Right lobe of liver (tissue), 6 donors: ENCODE measurements at regions not wholly inside any gene's neighbourhood (a gene's known extent, or its start where the extent isn't known, plus 50 kb on each side); places are given as distances from the start of the nearest gene placed in this dataset.

Source experiments
- ATAC-seq, 4 donors: fragments of 200-7000 bp; cut with Tn5 transposase; one replicate each; pipeline ENCODE4 v1.9.1; 2020; ENCODE audit warnings: mild to moderate bottlenecking in 4 of 4, moderate library complexity in 4 of 4
- DNase-seq, 3 donors: peaks; one replicate each; pipeline ENCODE4 v3.0.0-alpha.2; 2020
- H3K27ac ChIP-seq, 3 donors: fragments of 200-600 bp; one replicate each; pipeline ENCODE4 v1.8.0; 2022
- H3K27me3 ChIP-seq, 2 donors: fragments of 200-600 bp; one replicate each; pipeline ENCODE4 v1.8.0; 2022
- H3K36me3 ChIP-seq, 4 donors: fragments of 200-600 bp; sonication (generic) in 1 of 4; one replicate each; pipeline versions ENCODE4 v1.5.1 to v1.8.0; 2017 to 2022; ENCODE audit warnings: control low read depth in 1 of 4
- H3K4me1 ChIP-seq, 4 donors: fragments of 200-600 bp; sonication (generic) in 1 of 4; one replicate each; pipeline versions ENCODE4 v1.5.1 to v1.8.0; 2017 to 2022; ENCODE audit warnings: control low read depth in 1 of 4
- H3K4me3 ChIP-seq, 3 donors: fragments of 200-600 bp; one replicate each; pipeline ENCODE4 v1.8.0; 2022
- H3K9me3 ChIP-seq, 4 donors: fragments of 200-600 bp; sonication (generic) in 1 of 4; one replicate each; pipeline versions ENCODE4 v1.5.1 to v1.8.0; 2017 to 2022; ENCODE audit warnings: control low read depth in 1 of 4
- POLR2A ChIP-seq: fragments of 450-650 bp; IDR thresholded peaks from one replicate; pipeline ENCODE4 v1.6.1; 2017; ENCODE audit warnings: antibody characterized with exemption, mild to moderate bottlenecking
- WGBS: methylation state at CpG from one replicate; pipeline ENCODE4 v1.1.6; 2018; ENCODE audit warnings: low coverage, low lambda C conversion rate; ENCODE audit not compliant: insufficient coverage; ENCODE audit errors: missing lambda C conversion rate; 5-methylcytosine and 5-hydroxymethylcytosine counted together
- intact Hi-C, 2 donors: fragments of 100-400 bp; cut with DNase I; formaldehyde crosslinking; loops; one replicate each; pipeline versions ENCODE4 v1.11.2 to v1.14.1; 2022
- TF ChIP-seq, protein P1 (sequence below), 4 donors: fragments of 200-600 bp in 3 of 4; fragments of 450-650 bp in 1 of 4; IDR thresholded peaks; one replicate each; pipeline versions ENCODE4 v1.5.1 to v1.8.0; 2016 to 2022; ENCODE audit warnings: antibody characterized with exemption in 4 of 4, mild to moderate bottlenecking in 2 of 4
- donor health status: DM: no; HTN: yes; CAD: no.
- donor health status: DM: no; HTN: no; CAD: no.
- donor health status: DM: no; HTN: no; CAD: no.
- donor health status: DM: no; HTN: yes; CAD: no.
- donor health status: DM: no; HTN: yes; CAD: no.

DNA sequence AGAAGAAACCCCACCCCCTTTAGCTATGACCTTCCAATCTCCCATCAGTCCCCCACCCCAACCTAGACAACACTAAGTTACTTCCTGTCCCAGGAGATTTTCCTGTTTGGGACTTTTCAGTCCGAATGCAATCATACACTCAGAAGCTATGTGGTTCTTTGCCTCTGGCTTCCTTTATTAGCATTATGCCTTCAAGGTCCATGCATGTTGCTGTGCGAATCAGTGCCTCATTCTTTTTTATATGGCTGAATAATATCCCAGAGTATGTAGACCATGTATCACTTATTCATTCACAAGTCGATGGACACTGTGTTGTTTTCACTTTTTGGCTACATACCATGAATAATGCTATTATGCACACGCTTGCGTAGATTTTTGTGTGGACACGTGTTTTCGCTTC is 292.1 kb upstream of the HDAC4 start:
- H3K27ac ChIP-seq: no peak overlapping the region
- H3K4me1 ChIP-seq: no peaks in the 10 kb centered on the region
- no peak for TF ChIP-seq POLR2A
- TF ChIP-seq, protein P1, sequence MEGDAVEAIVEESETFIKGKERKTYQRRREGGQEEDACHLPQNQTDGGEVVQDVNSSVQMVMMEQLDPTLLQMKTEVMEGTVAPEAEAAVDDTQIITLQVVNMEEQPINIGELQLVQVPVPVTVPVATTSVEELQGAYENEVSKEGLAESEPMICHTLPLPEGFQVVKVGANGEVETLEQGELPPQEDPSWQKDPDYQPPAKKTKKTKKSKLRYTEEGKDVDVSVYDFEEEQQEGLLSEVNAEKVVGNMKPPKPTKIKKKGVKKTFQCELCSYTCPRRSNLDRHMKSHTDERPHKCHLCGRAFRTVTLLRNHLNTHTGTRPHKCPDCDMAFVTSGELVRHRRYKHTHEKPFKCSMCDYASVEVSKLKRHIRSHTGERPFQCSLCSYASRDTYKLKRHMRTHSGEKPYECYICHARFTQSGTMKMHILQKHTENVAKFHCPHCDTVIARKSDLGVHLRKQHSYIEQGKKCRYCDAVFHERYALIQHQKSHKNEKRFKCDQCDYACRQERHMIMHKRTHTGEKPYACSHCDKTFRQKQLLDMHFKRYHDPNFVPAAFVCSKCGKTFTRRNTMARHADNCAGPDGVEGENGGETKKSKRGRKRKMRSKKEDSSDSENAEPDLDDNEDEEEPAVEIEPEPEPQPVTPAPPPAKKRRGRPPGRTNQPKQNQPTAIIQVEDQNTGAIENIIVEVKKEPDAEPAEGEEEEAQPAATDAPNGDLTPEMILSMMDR (IDR thresholded peaks at IDR 0.05): no peak
- H3K9me3 ChIP-seq: no peaks in the 10 kb centered on the region
- ATAC-seq: no peak
- DNase-seq: no peak
- intact Hi-C loops: no loop called here
- no peaks in the 10 kb centered on the region for H3K27me3 ChIP-seq
- WGBS: 72% methylated on average over 7 of the region's 7 CpGs
- no peak overlapping the region for H3K4me3 ChIP-seq
- no peaks in the 10 kb centered on the region for H3K36me3 ChIP-seq

DNA sequence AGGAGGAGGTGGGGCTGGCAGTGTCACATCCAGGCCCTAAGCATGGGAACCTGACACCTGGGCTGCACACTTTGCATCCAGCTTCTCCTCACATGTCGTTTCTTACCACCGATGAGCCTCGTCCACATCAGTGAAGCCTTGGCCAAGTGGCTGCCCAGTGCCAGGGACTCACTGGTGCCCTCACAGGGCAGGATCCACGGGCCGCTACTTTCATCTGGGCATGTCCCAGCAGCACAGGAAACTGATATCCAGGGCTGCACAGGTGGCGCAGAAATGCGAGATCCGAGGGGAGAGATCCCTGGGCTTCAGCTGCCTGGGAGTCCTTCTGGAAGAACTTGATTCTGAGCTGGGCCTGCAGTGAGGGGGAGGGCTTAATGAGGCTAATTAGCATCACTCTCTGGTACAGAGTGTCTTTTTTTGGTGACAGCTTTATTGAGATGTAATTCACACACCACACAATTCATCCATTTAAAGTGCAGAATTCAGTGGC is 291.6 kb upstream of the HDAC4 start:
- intact Hi-C loops: no loop called here
- H3K4me3 ChIP-seq: no peak overlapping the region
- no peaks in the 10 kb centered on the region for H3K4me1 ChIP-seq
- no peak overlapping the region for H3K27ac ChIP-seq
- ATAC-seq (no peak), DNase-seq (peak in 1 of 3 donors; percentile 25)
- no peaks in the 10 kb centered on the region for H3K9me3 ChIP-seq
- no peak for TF ChIP-seq POLR2A
- TF ChIP-seq, protein P1 (IDR thresholded peaks at IDR 0.05): no peak
- H3K27me3 ChIP-seq: no peaks in the 10 kb centered on the region
- 93% methylated on average over 2 of the region's 8 CpGs for WGBS
- H3K36me3 ChIP-seq: no peaks in the 10 kb centered on the region

DNA sequence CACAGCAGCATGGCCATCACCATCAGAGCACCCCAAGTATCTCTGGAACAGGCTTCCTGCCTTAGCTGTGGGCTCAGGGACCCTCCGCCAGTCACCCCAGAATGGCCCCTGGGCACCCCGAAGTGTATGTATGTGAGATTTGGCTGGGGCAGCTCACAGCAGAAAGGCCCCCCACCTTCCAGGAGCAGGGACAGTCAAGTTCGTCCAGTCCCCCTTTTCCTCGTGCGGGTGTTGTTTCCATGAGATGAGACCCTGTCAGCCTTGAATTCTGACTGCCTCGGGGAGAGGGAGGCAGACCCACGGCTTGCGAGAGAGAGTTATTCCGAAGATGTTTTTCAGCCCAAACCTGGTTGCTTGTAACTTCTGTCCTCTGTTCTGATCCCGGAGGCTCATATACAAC is 290.9 kb upstream of the HDAC4 start:
- peak in 1 of 3 donors; percentile 28 for DNase-seq
- no peak overlapping the region for H3K27ac ChIP-seq

DNA sequence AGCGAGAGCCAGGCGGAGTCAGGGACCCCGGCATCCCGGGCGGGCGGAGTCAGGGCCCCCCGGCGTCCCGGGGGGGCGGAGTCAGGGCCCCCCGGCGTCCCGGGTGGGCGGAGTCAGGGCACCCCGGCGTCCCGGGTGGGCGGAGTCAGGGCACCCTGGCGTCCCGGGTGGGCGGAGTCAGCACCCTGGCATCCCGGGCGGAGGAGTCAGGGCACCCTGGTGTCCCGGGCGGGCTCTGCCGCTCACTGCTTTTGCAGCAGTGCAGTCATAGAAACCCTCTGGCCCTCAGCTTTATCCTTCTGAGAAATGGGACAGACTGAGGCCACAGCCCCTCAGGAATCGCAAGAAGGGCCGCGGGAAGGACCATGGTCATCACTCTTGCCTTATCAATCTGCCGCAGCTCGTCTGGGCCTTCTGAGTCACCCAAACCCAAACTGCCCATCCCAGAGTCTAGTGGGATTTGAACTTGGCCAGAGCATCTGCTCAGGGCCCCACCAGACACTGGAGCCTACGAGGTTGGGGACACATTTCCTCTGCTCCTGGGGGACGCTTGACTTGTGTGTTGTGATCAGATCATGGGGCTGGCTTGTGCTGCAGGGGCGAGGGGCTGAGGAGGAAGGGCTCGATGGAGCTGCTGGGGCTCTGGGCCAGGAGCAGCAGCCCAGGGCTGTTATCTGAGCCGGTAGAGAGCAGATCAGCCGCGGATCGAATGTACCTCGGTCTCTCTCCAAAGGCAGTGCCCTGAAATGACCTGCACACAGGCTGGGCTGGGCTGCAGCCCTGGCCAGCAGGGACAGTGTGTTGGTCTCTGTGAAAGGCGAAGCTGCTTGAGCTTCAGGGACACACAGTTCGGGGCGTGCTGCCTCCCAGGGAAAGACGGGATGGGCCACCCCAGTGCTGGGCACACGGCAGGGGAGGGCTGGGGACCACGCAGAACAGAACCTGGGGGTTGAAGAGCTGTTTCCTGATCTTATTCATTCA is 290.1 kb upstream of the HDAC4 start:
- no peaks in the 10 kb centered on the region for H3K4me1 ChIP-seq
- ATAC-seq (peak; percentile 56 to 85 (median 58)), DNase-seq (peak in 2 of 3 donors; percentile 57)
- no peak overlapping the region for H3K4me3 ChIP-seq
- intact Hi-C loops: no loop called here
- WGBS: 47% methylated on average over 3 of the region's 46 CpGs
- no peak overlapping the region for H3K27ac ChIP-seq
- H3K27me3 ChIP-seq: no peaks in the 10 kb centered on the region
- TF ChIP-seq, protein P1 (IDR thresholded peaks at IDR 0.05): no peak
- no peak for TF ChIP-seq POLR2A
- H3K36me3 ChIP-seq: no peaks in the 10 kb centered on the region
- no peaks in the 10 kb centered on the region for H3K9me3 ChIP-seq

More for the DNA sequence above, 290.9 kb upstream of the HDAC4 start:
- Histone ChIP-seq H3K27me3 (no peaks in the 10 kb centered on the region), H3K36me3 (no peaks in the 10 kb centered on the region), H3K4me1 (no peaks in the 10 kb centered on the region), H3K4me3 (no peak overlapping the region), H3K9me3 (no peaks in the 10 kb centered on the region)
- ATAC-seq: no peak
- intact Hi-C loops: no loop called here
- TF ChIP-seq POLR2A: no peak
- TF ChIP-seq, protein P1 (IDR thresholded peaks at IDR 0.05): no peak
- 51% methylated on average over 2 of the region's 10 CpGs for WGBS
